HG03103 (cell line): ENCODE measurements at regions not wholly inside any gene's neighbourhood (a gene's known extent, or its start where the extent isn't known, plus 50 kb on each side); places are given as distances from the start of the nearest gene placed in this dataset.
A peak's percentile ranks its signal among the peaks of the same experiment; 100 is the strongest.
"Not testable (repeated sequence)": the region's sequence is repeated elsewhere in the genome, so short reads cannot be mapped to it uniquely, and the experiment has no call there.

Experiments
- ATAC-seq: cut with Tn5 transposase; IDR thresholded peaks from one replicate; pipeline ENCODE4 v1.9.1; 2021; ENCODE audit warnings: low read depth; ENCODE audit not compliant: unreplicated experiment

DNA sequence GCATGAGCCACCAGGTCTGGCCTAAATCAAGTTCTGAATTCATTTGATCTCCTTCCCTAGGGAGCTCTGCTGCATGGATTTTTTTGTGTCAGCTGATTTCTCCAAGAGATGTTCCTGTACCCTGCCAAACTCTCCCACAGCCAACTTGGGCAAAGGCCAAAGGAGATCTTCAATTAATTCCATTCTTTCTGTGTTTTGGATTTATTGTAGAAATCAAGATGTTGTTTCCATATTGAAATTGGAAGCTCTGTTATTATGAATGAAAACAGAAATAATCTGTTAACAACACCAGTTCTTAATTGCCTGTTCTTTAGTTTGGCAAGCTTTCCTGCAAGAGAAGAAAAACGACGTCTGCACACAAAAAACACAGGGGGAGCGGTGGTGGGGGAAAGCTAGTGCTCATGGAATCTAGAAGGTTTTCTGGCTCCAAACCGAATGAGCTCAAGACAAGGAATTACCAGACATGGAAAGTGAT lies 86.5 kb upstream of the ABCC4 start:
- ATAC-seq = no peak

DNA sequence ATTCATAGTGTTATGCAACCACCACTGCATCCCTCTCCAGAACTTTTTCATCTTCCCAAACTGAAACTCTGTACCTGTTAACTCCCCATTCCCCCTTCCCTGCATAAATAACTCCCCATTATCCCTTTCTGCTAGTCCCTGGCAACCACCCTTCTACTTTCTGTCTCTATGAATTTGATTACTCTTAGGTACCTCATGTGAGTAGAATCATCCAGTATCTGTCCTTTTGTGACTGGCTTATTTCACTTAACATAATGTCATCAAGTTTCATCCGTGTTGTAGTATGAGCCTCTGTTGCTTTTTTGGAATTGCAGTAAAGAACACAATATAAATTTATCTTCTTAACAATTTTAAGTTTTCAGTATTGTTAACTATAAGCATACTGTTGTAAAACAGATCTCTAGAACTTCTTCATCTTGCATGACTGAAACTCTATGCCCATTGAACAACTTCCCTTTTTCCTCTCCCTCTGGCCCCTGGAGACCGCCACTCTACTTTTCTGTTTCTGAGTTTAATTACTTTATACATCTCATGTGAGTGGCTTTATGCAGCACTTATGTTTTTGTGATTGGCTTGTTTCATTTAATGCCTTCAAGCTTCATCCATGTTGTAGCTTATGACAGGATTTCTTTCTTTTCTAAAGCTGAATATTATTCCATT lies 87.3 kb upstream of the ABCC4 start:
- peak; percentile 46 for ATAC-seq

DNA sequence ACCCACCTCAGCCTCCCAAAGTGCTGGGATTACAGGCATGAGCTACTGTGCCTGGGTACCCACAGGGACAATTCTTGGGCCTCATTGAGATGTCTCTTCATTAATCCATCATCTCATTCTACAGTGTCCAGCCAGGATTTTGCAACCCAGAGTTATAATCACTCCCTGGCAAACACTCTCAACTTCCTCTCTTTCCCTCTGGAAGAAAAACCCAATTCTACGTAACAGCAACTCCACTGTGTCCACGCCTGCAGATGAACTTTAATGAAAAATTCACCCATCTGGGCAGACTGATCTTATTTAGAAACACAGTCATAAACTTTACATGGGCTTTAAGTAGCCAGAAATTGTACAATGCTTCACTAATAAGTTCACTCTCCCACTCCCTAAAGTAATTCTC lies 90.1 kb upstream of the ABCC4 start:
- no peak for ATAC-seq

DNA sequence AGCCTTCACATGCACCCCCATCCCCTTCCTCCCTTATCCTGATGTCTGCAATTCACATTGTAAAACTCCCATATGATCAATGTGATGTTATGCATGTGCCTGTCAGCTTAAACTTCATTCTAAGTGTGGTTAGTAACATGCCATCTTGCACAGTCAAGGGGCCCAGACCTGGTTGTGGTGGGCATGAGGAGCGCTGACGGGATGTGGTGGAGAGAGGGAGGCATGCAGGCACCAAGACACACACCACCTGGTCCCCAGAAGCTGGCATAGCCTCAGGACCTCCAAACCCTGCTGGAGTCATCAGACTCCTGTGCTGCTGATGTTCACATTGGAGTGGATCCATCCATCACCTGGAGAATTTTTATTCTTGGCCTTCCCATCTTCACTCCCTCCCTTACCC lies 90.5 kb upstream of the ABCC4 start:
- ATAC-seq = no peak

DNA sequence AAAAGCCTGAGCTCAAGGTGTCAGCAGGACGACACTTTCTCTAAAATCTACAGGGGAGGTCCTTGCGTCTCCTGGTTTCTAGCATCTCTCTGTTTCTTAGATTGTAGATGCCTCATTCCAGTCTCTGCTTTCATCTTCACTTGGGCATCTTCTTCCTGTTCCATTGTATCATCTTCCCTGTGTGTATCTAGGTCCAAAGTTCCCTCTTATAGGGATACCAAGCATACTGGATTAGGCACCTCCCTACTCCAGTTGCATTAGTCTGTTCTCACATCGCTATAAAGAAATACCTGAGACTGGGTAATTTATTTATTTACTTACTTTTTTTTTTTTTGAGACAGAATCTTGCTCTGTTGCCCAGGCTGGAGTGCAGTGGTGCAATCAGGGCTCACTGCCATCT lies 91.3 kb upstream of the ABCC4 start:
- no peak for ATAC-seq

DNA sequence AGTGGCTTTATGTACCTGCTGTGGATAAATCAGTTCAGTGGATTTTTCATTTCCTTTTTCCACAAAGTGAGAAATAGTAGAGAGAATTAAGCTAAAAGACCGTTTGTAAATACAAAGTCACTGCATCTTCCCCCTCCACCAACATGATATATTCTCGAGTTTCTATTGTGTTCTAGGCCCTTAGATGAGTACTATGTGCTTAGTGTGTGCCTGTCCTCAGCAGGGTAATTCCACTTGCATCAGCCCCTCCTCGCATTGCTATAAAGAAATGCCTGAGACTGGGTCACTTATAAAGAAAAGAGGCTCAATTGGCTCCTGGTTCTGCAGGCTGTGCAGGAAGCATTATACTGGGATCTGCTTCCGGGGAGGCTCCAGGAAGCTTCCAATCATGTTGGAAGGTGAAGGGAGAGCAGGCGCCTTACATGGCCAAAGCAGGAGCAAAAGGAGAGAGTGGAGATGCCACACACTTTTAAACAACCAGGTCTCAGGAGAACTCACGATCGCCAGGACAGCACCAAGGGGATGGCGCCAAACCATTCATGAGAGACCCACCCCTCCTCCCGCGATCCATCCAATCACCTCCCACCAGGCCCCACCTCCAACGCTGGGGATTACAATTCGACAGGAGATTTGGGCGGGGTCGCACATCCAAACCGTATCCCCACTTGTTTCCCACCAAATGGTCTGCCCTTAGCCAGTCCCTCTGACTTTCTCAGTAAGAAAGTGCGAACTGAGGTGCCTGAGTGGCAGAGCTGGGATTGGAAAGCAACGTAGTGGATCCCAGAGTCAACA lies 102.3 kb upstream of the ABCC4 start:
- peak; percentile 19 for ATAC-seq

DNA sequence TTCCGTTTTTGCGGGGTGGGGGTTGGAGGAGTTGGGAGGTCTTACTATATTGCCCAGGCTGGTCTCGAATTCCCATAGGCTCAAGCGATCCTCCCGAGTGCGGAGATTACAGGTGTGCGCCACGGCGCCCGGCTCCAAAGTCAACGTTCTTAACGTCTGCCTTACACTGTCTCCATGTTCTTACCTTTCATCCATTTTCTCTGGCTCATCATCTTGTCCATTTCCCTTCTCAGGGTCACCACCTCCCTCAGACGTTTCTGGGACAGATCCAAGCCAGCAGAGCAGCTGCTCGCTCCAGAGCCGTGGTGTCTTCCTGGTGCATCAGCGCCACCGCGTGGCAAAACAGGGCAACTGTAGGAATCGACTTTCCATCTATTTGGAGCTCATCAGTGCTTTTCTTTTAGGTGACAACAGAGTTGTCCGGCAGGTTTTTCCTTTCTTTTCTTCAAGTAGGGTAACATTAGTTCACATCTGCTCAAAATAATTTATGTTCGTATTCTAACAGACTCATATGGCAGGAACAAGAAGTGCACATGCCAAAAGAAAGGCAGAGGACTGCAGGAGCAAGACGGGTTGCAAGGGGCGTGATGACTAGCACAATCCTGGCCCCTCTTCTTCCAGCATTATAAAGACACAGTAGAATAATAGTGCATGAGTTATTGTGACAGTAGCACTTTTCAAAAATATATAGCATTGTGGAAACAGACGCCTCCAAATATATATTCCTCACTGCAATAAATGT lies 103.1 kb upstream of the ABCC4 start:
- ATAC-seq = peak; percentile 83

DNA sequence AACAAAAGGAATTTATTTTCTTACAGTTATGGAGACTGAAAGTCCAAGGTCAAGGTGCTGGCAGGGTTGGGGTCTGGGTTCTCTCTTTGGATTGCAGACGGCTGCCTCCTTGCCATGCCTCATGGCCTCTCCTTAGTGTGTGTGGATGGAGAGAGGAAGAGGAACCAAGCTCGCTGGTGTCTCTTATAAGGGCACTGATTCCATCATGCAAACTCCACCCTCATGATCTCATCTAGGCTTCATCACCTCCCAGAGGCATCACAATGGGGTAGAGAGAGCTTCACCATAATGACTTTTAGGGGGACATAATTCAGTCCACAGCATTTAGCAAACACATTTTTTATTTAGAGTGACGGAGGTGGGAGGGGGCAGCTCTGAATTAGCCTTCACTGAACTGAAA lies 104.9 kb upstream of the ABCC4 start:
- ATAC-seq = no peak

DNA sequence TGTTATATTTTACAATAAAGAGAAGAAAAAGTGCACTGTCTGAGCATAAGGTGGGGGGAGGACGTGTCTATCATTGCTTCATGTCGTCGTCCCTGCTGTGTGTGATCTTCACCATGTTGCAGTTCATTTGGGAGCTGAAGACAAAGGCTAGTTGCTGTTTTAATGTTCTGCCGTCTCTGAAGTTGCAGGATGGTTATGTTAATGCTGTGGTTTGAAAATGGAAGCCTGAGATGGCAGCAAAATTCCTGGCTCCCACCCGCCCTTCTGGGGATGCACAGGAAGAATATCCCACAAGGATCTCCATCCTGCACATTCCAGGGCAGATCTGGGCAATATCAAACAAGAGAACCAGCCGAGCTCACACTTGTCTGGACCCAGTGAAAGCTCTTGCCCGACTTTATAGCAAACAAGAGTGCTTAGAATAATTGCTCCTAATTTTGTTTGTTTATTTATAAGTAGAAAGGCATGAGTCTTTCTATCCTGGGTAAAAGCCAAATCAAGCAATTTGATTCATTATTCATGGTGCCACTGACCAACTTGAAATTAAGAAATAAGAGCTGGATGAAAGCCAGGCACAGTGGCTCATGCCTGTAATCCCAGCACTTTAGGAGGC lies 110.3 kb upstream of the ABCC4 start:
- no peak for ATAC-seq

DNA sequence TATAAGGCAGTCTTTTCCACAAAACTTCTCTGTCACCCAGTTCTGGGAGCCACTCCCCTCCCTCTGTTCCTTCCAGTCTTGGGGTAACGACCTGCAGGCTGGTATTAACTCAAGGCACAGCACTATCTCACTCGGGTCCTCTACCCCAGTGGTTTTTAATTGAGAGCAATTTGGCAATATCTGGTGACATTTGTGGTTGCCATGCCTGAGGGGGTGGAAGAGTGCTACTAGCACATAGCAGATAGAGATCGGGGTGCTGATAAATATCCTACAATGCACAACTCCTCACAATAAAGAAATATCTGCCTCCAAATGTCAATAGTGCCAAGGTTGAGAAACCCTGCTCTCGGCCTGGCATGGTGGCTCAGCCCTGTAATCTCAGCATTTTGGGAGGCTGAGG lies 117.7 kb upstream of the ABCC4 start:
- no peak for ATAC-seq

DNA sequence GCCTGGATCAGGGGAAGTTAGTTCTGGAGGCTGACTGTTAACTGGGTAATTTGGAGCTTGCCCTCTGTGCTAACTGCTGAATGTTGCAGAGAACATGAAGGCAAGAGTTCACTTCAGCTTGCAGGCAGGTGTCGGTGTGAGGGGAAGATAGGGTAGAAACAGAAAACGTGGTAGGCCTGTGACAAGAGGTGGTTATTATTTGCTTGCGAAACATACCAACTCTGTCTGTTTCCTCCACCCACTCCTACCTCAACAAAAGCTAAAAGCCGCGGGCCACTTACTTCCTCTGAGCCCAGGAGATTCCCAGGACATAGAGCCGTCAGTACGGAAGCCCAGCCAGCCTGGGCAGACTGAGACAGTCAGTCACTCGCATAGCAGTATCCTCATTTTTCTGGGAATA lies 119.2 kb upstream of the ABCC4 start:
- ATAC-seq = no peak

DNA sequence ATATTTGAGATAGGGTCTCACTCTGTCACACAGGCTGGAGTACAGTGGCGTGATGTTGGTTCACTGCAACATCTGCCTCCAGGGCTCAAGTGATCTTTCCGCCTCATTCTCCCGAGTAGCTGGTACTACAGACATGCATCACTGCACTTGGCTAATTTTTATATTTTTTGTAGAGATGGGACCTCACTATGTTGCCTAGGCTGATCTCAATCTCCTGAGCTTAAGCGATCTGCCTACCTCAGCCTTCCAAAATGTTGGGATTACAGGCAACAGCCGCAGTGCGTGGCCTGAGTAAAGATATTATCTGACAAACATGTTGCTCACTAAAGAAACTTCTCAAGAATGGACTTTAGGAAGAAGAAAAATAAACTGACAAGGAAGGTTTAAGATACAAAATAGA lies 125.4 kb upstream of the ABCC4 start:
- no peak for ATAC-seq

DNA sequence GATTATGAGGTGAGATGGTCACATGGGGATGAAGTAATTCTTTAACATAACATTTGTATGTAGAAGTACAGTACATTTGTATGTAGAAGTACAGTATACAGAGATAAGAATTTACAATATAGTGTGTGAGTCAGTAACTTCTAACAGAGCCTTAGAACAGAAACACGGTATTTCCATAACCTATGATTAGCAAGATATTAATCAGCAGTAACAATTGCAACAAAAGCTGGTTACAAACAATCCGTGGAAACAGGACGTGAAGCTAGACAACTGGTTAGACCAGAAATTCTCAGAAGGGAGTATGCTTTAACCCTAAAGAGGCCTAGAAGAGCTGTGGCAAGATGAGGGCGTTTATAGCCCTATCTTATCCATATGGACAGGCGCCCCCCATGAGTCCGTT lies 122.0 kb upstream of the CLDN10 start:
- ATAC-seq = not testable (repeated sequence)

DNA sequence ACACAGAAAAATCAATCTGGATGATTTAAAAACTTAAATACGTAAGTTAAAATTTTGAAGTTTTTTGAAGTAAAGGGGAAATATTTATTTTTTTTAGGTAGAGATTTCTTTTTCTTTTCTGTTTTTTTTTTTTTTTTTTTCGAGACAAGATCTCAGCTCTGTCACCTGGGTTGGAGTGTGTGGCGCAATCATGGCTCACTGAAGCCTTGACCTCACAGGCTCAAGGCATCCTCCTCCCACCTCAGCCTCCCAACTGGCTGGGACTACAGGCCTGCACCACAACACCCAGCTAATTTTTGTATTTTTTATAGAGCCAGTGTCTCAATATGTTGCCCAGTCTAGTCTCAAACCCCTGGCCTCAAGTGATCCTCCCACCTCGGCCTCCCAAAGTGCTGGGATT lies 120.4 kb upstream of the CLDN10 start:
- no peak for ATAC-seq

DNA sequence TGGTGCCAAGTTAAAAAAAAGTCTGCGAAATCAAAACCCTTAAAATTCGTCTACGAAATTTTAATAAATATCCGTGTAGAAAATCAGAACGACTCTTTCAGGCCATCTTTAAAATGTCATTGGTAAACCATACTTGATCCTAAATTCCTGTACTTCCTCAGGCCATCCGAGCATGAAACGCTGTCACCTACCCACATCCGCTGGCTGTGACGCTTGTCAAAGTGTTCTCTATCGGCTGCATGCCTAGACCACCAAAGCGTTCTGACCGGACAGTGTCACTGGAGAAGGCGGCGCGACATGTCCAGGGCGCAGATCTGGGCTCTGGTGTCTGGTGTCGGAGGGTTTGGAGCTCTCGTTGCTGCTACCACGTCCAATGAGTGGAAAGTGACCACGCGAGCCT lies 119.0 kb upstream of the CLDN10 start:
- ATAC-seq = no peak

DNA sequence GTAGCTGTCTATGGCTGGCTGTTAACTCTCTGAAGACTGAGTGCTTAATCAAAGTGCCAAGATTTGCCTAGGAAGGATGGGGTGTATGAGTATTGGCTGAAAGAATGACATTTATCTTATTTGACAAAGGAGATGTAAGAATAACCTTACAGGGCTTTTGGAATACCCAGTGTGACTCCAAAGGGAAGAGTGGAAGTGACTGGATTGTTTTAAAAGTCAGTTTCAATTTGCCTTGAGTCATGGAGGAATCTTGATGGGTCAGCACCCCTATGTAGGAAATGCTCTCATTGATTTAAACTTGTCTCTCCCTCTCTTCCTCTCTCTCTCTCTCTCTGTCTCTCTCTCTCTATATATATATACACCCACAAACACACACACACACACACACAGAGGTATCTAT lies 118.4 kb upstream of the CLDN10 start:
- ATAC-seq = no peak

DNA sequence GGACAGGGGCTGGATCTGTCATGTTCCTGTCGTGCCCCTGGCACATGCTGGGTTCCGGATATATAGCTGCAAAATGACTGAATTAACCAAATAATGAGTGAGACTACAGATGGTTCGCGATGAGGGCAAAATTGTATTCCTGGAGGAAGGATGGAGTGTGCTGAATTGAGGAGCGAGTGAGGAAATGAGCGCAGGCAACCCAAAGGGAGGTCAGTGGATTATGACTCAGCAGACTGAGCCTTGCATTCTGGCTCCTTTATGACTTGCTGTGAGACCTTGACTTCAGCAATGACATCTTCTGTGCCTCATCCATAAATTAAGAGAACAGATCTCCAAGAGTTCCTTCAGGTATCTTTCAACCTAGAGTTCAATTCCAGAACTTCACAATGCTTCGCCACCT lies 115.0 kb upstream of the CLDN10 start:
- no peak for ATAC-seq

DNA sequence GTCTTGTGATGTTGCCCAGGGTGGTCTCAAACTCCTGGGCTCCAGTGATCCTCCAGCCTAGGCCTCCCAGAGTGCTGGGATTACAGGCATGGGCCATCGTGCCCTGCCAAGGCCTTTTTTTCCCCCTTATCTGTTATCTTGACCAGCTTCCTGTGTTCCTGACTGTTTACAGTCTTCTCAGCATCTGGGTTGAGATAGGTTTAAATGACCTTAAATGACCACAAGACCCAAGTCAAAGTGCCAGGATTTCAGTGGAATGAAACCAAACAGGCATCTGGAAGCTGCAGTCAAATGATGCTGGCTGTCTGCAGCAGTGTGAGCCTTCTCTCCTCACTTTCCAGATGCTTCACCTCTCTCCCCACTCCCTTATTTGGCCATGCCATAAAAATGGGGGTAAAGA lies 114.2 kb upstream of the CLDN10 start:
- ATAC-seq = no peak

DNA sequence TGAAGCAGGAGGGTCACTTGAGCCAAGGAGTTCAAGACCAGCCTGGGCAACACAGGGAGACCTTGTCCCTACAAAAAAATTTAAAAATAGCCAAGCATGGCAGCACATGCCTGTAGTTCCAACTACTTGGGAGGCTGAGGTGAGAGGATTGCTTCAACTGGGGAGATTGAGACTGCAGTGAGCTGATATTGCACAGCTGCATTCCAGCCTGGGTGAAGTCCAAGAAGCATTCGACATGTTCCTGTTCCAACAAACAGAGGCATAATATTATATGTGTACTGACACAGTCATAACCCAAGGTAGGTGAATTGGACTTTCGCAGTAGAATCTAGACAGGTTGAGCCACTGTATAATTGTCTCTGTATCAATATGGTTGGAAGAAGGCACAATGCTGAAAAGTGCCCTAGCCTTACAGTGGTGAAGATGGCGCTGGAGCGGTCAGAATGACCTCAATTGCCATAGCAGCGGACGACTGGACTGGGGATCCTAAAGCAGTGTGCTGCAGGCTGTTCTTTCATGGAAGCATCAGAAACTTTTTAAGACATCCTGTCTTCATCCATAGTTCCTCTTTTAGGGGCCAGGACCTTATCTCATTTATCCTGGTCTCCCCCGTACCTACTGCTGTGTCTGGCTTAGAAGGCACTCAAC lies 112.0 kb upstream of the CLDN10 start:
- ATAC-seq = no peak

DNA sequence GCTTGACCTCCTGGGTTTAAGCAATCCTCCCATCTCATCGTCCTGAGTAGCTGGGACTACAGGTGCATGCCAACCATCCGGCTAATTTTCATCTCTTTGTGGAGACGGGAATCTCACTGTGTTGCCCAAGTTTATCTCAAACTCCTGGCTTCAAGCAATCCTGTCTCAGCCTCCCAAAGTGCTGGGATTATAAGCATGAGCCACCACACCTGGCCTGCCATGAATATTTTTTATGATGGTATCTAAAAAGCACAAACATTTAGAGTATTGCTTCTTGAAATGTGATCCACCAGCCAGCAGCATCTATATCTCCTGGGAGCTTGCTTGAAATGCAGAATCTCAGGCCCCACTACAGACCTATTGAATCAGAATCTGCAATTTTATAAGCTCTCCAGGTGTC lies 111.2 kb upstream of the CLDN10 start:
- ATAC-seq = no peak
